Fibroblast of lung (primary cell): ENCODE measurements at regions not wholly inside any gene's neighbourhood (a gene's known extent, or its start where the extent isn't known, plus 50 kb on each side); places are given as distances from the start of the nearest gene placed in this dataset.

Source experiments
- DNase-seq, 2 donors: peaks; one replicate each; pipeline versions ENCODE4 v3.0.0 to v3.0.0-alpha.2; 2010; ENCODE audit warnings: low read depth in 2 of 2
- H2AFZ ChIP-seq: 2 replicates; pipeline ENCODE4 v1.5.1; 2012; ENCODE audit warnings: low read length, control low read depth, inconsistent platforms
- H3K27ac ChIP-seq: 2 replicates; pipeline ENCODE4 v1.5.1; 2011; ENCODE audit warnings: low read length, control low read depth; ENCODE audit not compliant: insufficient read depth
- H3K27me3 ChIP-seq: 2 replicates; pipeline ENCODE4 v1.5.1; 2011; ENCODE audit warnings: mild to moderate bottlenecking, low read length; ENCODE audit not compliant: control insufficient read depth, insufficient read depth
- H3K36me3 ChIP-seq: 2 replicates; pipeline ENCODE4 v1.5.1; 2011; ENCODE audit warnings: low read length; ENCODE audit not compliant: control insufficient read depth, insufficient read depth
- H3K4me1 ChIP-seq: 2 replicates; pipeline ENCODE4 v1.5.1; 2011; ENCODE audit warnings: low read length; ENCODE audit not compliant: control insufficient read depth, insufficient read depth; ENCODE audit errors: extremely low read depth
- H3K4me2 ChIP-seq: 2 replicates; pipeline ENCODE4 v1.5.1; 2011; ENCODE audit warnings: low read length, control low read depth; ENCODE audit not compliant: insufficient read depth; ENCODE audit errors: extremely low read depth
- H3K4me3 ChIP-seq, 4 experiments: fragments of 200-600 bp in 1 of 4; sonication (generic) in 1 of 4; replicated peaks in 1 of 4; 2 replicates each; pipeline ENCODE4 v1.5.1; 2011 to 2016; ENCODE audit warnings: low read length in 4 of 4, low read depth in 3 of 4, mild to moderate bottlenecking in 3 of 4, control low read depth in 2 of 4, inconsistent platforms in 1 of 4, mixed read lengths in 1 of 4; ENCODE audit not compliant: insufficient read depth in 1 of 4; ENCODE audit errors: control extremely low read depth in 1 of 4
- H3K79me2 ChIP-seq: 2 replicates; pipeline ENCODE4 v1.5.1; 2012; ENCODE audit warnings: mild to moderate bottlenecking, low read length, inconsistent platforms; ENCODE audit not compliant: control insufficient read depth, insufficient read depth
- H3K9ac ChIP-seq: 2 replicates; pipeline ENCODE4 v1.5.1; 2011; ENCODE audit warnings: mild to moderate bottlenecking, low read length, control low read depth; ENCODE audit not compliant: insufficient read depth
- H3K9me3 ChIP-seq: 2 replicates; pipeline ENCODE4 v1.5.1; 2012; ENCODE audit warnings: low read depth, low read length; ENCODE audit not compliant: control insufficient read depth, insufficient read depth
- H4K20me1 ChIP-seq: 2 replicates; pipeline ENCODE4 v1.5.1; 2011; ENCODE audit warnings: low read length; ENCODE audit not compliant: control insufficient read depth, insufficient read depth; ENCODE audit errors: extremely low read depth
- EZH2 ChIP-seq: IDR thresholded peaks from 2 replicates; pipeline ENCODE4 v1.5.1; 2012; ENCODE audit warnings: low read length, control low read depth, mild to moderate bottlenecking; ENCODE audit errors: missing control alignments
- TF ChIP-seq, protein P1 (sequence below), 2 donors: IDR thresholded peaks in 1 of 2; conservative IDR thresholded peaks in 1 of 2; 1 replicate in 1 of 2; 2 replicates in 1 of 2; pipeline ENCODE4 v1.5.1; 2011 to 2012; ENCODE audit warnings: low read length in 2 of 2, control low read depth in 1 of 2, inconsistent platforms in 1 of 2, low read depth in 1 of 2, mild to moderate bottlenecking in 1 of 2

DNA sequence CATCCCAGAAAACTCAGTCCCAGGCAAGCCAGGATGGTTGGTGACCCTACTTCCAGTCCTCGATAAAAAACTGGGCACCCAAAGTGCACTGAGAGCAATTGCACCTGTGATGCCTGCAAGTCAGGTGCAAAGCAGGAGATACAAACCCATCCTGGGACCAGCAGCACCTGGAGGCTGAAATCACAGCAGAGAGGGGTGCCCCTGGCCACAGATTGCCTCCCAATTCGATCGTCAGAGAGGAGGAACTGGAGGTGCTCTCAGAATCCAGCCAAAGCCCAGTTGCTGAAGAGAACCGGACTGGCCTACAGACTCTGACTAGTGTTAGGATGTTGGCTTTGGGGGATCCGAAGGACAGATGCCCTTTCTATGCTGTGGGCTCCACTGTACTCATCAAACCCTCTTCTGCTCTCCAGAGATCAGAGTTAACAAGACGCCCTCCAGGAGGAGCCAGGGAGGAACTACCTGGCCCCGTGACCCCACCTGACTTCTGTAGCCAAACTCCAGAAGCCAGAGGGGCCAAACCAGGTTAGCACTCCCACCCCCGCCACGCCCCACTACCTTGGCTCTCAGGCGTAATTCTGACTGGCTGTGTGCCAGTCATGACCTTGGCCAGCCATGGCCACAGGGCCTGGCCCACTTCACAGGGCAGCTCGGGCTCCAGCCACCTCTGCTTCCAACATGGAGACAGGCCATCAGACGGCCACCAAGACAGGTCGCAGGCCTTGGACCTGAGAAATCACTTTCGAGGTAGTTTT lies 284.5 kb upstream of the RTL1 start:
- H3K4me2 ChIP-seq = no peak overlapping the region
- no peak overlapping the region for H3K4me3 ChIP-seq
- H3K9me3 ChIP-seq = no peaks in the 10 kb centered on the region
- H3K9ac ChIP-seq = no peak overlapping the region
- no peak overlapping the region for H3K27ac ChIP-seq
- H3K4me1 ChIP-seq = no peaks in the 10 kb centered on the region
- no peaks in the 10 kb centered on the region for H3K36me3 ChIP-seq
- no peak for DNase-seq
- no peaks in the 10 kb centered on the region for H3K27me3 ChIP-seq
- H2AFZ ChIP-seq = no peak overlapping the region
- no peaks in the 10 kb centered on the region for H3K79me2 ChIP-seq
- no peak for TF ChIP-seq EZH2
- TF ChIP-seq, protein P1, sequence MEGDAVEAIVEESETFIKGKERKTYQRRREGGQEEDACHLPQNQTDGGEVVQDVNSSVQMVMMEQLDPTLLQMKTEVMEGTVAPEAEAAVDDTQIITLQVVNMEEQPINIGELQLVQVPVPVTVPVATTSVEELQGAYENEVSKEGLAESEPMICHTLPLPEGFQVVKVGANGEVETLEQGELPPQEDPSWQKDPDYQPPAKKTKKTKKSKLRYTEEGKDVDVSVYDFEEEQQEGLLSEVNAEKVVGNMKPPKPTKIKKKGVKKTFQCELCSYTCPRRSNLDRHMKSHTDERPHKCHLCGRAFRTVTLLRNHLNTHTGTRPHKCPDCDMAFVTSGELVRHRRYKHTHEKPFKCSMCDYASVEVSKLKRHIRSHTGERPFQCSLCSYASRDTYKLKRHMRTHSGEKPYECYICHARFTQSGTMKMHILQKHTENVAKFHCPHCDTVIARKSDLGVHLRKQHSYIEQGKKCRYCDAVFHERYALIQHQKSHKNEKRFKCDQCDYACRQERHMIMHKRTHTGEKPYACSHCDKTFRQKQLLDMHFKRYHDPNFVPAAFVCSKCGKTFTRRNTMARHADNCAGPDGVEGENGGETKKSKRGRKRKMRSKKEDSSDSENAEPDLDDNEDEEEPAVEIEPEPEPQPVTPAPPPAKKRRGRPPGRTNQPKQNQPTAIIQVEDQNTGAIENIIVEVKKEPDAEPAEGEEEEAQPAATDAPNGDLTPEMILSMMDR (conservative IDR thresholded peaks at IDR 0.05 in 1 of 2, IDR thresholded peaks at IDR 0.05 in 1 of 2; ENCODE audit: low read depth in 1 of 2, low read length in 2 of 2) = no peak
- H4K20me1 ChIP-seq = no peaks in the 10 kb centered on the region

DNA sequence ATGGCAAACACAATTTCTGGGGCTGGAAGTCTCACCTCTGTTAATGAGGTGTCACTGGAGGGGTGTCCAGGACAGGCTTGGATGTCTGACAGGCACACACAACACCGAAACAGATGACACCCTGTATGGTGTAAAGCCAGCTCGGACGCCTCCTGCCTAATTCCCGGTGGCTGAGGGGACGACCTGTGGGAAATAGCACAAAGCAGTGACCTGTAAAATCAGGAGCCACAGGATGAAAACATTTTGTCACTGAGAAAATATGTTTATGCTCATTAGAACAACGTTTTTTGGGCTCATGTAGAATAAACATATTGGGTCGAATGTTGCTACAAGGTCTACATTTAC lies 285.0 kb upstream of the RTL1 start:
- TF ChIP-seq, protein P1 (conservative IDR thresholded peaks at IDR 0.05 in 1 of 2, IDR thresholded peaks at IDR 0.05 in 1 of 2; ENCODE audit: low read depth in 1 of 2, low read length in 2 of 2) = no peak
- TF ChIP-seq EZH2 = no peak
- Histone ChIP-seq H3K9ac (no peak overlapping the region), H3K27ac (no peak overlapping the region), H4K20me1 (no peaks in the 10 kb centered on the region), H3K4me1 (no peaks in the 10 kb centered on the region), H3K4me2 (no peak overlapping the region), H3K79me2 (no peaks in the 10 kb centered on the region), H2AFZ (no peak overlapping the region), H3K27me3 (no peaks in the 10 kb centered on the region), H3K4me3 (no peak overlapping the region), H3K36me3 (no peaks in the 10 kb centered on the region), H3K9me3 (no peaks in the 10 kb centered on the region)
- DNase-seq = no peak

DNA sequence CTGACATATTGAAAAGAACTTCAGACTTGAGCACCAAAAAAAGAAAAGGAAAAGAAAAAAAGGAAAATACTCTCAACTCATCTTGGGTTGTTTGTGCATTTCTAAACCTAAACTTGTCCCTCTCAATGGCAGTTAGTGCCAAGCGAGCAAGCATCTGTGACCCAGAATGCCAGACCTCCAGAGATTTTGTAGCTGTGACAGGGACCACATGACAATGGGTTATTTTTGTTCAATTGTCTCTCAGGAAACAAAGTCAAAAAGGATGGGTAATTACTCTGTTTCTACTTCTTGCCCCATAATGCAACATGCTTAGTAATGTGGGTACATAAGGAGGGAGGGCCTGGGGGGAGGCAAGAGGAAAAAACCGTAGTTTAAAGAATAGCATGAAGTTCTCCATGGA lies 285.7 kb upstream of the RTL1 start:
- Histone ChIP-seq H3K9me3 (no peaks in the 10 kb centered on the region), H3K9ac (no peak overlapping the region), H2AFZ (no peak overlapping the region), H3K27me3 (no peaks in the 10 kb centered on the region), H3K36me3 (no peaks in the 10 kb centered on the region), H3K4me2 (no peak overlapping the region), H3K79me2 (no peaks in the 10 kb centered on the region), H3K4me1 (no peaks in the 10 kb centered on the region), H3K27ac (no peak overlapping the region), H3K4me3 (no peak overlapping the region), H4K20me1 (no peaks in the 10 kb centered on the region)
- no peak for DNase-seq
- TF ChIP-seq, protein P1 (conservative IDR thresholded peaks at IDR 0.05 in 1 of 2, IDR thresholded peaks at IDR 0.05 in 1 of 2; ENCODE audit: low read depth in 1 of 2, low read length in 2 of 2) = no peak
- no peak for TF ChIP-seq EZH2
